CD4-positive, alpha-beta T cell treated with Interleukin-1 beta for 1 hour (primary cell): ENCODE measurements at regions not wholly inside any gene's neighbourhood (a gene's known extent, or its start where the extent isn't known, plus 50 kb on each side); places are given as distances from the start of the nearest gene placed in this dataset.
"Not testable (repeated sequence)": the region's sequence is repeated elsewhere in the genome, so short reads cannot be mapped to it uniquely, and the experiment has no call there.

ENCODE experiments used
- DNase-seq, 2 donors: peaks; one replicate each; pipeline ENCODE4 v3.0.0-alpha.2; 2020 to 2022

GRCh38 chr2:2502201-2502549 is 171.1 kb upstream of the MYT1L start:
- DNase-seq = no peak

DNA sequence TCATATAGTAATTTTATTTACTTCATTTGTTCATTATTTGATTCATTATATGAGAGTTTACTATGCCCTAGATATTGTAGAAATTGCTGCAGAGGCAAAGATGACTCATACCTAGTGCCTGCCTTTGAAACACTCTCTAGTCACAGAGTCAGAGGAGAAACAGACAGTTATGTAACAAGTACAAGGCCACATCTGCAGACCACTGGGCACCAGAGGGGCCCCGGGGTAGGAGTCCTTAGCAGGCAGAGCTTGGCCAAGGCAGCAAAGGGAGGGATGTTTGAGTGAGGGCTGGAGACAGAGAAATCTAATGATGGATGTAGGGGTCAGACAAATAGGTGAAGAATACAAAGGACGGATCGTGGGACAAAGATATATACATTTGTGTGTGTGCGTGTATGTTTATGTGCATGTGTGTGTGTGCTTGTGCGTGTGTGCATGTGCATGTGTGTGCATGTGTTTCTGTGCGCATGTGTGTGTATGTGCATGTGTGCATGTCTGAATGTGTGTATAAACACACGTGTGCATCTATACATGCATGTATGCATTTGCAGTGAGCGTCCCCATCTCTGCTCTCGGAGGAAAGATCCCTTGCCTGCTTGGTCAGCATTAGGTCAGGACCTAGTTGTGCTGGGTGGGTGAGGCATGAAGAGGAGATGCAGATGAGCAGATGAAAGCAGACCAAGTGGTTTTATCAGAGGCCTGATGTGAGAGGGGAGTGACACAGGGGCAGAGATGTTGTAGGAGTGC is 170.6 kb upstream of the MYT1L start:
- DNase-seq = no peak

DNA sequence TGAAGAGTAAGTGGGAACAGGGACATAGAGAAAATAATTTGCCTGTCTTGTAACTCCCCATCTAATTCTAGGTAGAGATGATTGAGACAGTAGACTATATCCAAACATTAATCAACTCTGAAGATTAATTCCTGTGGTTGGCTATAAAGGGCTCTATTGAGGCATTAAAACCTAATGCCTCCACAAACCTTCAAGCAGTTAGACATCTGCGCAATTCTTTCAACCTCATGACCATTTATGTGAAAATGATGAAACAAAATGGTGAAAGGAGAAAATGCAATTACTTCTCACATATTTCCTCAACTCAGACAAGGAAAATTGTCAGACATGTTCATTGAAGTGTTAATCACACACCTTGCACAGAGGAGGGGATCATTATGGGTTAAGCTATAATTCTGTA is 164.5 kb upstream of the MYT1L start:
- no peak for DNase-seq

DNA sequence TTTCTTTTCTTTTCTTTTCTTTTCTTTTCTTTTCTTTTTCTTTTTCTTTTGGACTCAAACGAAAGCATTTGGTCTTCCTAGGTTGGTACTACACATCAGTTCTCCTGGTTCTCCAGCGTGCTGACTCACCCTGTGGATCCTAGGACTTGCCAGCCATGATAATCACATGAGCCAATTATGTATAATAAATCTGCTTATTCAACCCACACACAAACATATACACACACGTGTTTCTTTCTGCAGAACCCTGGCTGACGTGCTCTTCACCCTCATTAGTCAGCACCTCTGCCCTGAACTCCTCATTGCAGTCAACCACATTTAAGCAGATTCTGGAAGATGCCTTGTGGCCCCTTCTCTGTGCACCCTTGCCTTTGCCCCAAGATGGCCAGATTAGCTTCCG is 162.4 kb upstream of the MYT1L start:
- no peak for DNase-seq

DNA sequence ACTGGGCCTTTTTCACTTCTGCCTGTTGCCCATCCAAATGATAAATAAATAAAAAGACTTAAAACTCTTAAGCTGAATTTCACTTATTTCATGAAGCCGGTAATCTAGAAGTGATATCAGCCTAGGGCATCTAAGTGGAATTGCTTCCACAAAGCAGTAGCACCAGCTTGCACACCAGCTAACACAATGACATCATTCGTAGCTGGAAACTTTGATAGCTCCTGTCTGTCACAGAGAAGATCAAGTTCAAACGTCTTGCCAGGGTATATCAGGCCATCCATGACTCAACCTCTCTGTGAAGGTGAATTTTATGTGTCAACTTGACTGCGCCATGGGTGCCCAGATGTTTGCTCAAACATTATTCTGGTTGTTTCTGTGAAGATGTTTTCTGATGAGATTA is 161.7 kb upstream of the MYT1L start:
- DNase-seq = no peak

GRCh38 chr2:2491964-2492363 is 160.9 kb upstream of the MYT1L start:
- DNase-seq = no peak

- no peak for DNase-seq
Measured at GRCh38 chr2:2484301-2484700, 153.2 kb upstream of the MYT1L start.

GRCh38 chr2:2482851-2483250 is 151.8 kb upstream of the MYT1L start:
- DNase-seq = no peak

DNA sequence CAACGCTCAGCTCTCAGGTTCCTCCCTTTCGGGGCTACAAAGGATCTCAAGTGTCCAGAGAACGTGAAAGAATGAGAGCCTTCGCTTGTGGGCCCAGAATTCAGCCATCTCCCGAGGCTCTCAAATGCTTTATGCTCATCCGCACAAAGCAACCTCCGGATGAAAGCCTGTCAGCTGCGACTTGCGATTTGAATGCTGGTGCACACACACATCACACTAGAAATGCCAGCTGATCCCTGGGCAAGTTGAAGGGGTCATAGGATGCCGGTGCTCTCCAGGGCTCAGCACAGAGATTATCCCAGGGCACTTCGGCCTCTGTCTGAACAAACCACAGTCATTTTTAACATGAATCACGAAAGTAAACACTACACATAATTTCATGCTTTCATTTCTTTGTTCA is 141.8 kb upstream of the MYT1L start:
- DNase-seq = no peak

GRCh38 chr2:2472044-2472443 is 141.0 kb upstream of the MYT1L start:
- no peak for DNase-seq

DNA sequence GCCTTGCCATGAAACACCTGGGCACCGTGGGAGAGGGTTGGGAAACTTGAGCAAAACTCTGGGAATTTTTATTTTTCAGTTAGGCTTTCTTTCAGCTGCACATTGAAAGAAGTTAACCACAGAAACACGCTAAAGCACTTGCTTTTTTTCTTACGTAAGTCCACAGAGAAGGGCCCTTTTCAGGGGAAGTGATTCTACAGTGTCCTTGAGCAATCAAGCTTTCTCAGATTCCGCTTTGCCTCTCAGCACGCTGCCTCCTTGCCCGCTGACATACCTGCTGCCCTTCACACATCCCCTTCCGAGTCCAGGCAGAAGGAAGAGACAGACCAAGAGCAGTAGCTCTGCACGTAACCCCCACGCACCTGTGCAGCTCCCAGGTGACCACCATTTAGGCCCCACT is 135.5 kb upstream of the MYT1L start:
- no peak for DNase-seq

- DNase-seq = no peak
Measured at GRCh38 chr2:2464643-2465042, 133.6 kb upstream of the MYT1L start.

- no peak for DNase-seq
Measured at GRCh38 chr2:2464094-2464493, 133.0 kb upstream of the MYT1L start.

DNA sequence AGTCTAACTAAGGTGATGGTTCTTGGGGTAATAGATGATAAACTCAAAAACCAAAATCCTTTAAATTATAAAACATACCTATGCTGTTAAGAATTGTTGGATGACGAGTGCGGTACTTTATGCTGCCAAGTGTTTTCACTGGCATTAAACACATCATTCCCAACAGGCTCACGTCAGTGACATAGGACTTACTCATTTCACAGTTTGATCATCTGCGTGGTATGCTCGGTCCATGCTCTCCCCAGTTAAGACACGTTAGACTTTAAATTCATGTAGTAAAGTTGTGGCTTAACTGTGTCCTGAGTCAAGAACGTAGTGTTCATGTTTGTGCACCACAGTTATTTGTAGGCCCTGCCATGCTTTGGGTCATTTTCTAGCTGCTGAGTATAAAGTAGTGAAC is 125.6 kb upstream of the MYT1L start:
- no peak for DNase-seq

DNA sequence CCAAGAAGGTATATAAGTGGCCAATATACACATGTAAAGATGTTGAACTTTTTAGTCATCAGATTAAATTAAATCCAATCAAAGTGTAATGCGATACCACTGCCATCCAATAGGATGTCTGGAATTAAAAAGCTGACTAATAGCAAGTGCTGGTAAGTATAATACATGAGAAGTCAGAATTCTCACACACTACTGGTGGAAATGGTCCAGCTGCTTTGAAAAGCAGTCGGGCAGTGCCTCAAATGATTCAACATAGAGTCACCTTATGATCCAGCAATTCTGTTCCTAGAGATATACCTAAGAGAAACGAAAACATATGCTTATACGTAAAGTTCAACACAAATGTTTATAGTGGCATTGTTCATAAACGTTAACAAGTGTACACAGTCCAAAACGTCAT is 124.1 kb upstream of the MYT1L start:
- no peak for DNase-seq

DNA sequence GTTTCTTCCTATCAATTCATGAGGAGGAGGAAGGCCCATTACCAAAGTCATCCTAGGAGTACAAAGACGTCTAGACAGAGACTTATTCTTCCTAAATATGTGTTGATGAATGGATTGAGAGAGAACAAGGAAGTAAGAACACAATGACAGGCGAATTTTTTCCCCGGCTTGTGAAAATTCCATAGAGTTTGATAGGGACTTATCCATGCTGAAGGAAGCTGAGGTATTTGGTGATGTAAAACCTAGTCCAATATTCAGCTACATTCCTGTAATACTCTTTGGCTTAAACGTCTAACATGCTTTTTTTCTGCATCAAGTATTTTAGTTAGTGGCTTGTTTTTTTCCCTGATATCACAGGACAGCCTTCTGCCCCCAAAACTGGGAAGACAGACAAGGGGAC is 121.9 kb upstream of the MYT1L start:
- no peak for DNase-seq

GRCh38 chr2:2451275-2451674 is 120.2 kb upstream of the MYT1L start:
- not testable (repeated sequence) for DNase-seq

DNA sequence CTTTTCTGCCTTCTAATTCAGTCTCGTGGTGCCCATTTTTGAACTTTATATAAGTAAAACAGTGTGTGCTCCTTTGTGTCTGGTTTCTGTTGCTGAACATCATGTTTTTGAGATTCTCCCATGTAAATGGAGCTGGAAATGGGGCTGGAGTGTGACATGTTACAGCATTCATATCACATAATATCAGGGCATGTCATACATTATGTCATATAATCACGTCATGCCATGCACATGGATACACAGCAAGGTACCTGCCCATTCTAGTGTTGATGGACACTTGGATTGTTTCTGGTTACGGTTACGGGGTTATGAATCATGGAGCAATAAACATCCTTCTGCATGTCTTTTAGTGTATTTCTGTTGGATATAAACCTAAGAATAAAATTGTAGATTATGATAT is 117.1 kb upstream of the MYT1L start:
- DNase-seq = no peak

GRCh38 chr2:2422621-2423020 is 91.5 kb upstream of the MYT1L start:
- DNase-seq = no peak

DNA sequence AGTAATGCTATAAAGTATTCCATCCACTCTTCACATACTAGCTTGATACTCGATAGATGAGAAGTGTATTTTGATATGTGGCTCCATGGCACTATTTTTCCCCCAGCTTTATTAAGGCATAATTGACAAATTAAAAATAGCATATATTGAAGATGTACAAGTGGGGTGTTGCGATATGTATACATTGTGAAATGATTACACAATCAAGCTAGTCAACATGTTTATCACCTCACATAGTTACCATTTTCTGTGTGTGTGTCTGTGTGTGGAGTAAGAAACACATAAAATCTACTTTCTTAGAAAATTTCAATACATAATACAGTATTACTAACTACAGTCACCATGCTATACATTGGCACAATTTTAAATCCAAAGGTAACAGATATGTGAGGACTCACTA is 82.5 kb upstream of the MYT1L start:
- DNase-seq = no peak

DNA sequence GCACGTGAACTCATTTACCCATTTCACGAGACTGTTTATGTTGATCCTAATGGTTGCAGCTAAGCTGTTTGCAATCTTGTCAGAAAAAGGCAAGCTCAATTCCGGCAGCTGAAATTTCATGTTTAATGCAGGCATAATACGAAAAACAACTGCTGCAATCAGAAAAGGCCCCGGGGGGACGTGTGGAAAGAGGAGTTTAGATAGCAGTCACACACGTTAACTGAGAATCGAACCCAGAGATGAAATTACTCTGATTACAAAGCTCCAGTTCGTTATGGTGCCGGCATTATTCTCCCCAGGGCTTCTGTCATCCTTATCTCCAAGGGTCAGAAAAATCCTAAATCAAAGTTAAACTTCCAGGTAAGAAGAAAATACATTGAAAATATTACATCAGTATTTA is 79.9 kb upstream of the MYT1L start:
- no peak for DNase-seq

DNA sequence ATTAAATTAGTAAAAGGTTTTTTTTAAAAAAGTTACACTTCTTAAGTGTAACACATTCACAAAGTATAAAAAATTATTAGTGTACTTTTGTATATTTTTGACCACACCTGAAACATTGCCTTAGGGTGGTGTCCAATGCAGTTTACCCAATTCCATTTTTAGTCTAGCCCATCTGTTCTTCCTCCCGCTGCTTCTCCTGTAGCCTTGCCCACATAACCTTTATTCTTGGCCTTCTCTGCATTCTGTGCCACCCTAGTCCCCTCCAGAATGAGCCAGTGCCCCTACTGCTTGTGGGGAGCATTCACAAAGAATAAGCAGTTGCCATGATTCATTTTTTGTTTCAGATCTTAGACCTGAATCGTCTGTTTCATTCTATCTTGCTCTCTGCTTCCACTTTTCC is 78.4 kb upstream of the MYT1L start:
- no peak for DNase-seq

GRCh38 chr2:2405780-2406179 is 74.7 kb upstream of the MYT1L start:
- no peak for DNase-seq

- DNase-seq = no peak
Measured at GRCh38 chr2:2400286-2401038, 69.4 kb upstream of the MYT1L start.

DNA sequence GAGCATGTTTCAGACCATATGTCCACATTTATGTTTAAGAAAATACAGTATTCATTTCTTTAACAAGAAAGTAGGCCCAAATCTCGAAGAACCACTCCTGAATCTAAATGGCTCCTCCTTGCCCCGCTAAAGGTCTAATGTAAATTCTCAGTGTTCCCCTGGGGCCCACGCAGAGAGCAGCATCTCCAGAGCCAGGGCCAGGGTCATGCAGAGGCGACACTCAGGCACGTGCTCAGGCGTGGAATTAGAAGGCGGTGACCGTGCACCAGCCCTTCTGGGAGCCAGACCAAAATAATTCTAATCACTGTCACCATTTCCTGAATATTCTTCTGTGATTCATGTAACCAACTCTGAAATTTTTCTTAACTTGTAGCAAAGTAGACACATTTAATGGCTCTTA is 68.3 kb upstream of the MYT1L start:
- DNase-seq = no peak
